Transverse colon (tissue), 4 donors: ENCODE measurements at regions not wholly inside any gene's neighbourhood (a gene's known extent, or its start where the extent isn't known, plus 50 kb on each side); places are given as distances from the start of the nearest gene placed in this dataset.

Experiments
- CTCF ChIP-seq, 5 experiments: fragments of 200-600 bp in 3 of 5; fragments of 450-650 bp in 2 of 5; sonication (generic) in 3 of 5; IDR thresholded peaks; 1 replicate in 2 of 5; 2 replicates in 3 of 5; pipeline ENCODE4 v1.5.1; 2016 to 2017; ENCODE audit warnings: antibody characterized with exemption in 5 of 5, inconsistent platforms in 3 of 5, mild to moderate bottlenecking in 2 of 5, moderate library complexity in 1 of 5
- POLR2A ChIP-seq: fragments of 450-650 bp; IDR thresholded peaks from one replicate; pipeline ENCODE4 v1.6.1; 2016; ENCODE audit warnings: antibody characterized with exemption, mild to moderate bottlenecking, moderate library complexity
- POLR2AphosphoS5 ChIP-seq, 3 donors: sonication (generic); formaldehyde crosslinking; IDR thresholded peaks; one replicate each; pipeline ENCODE4 v1.6.1; 2016; ENCODE audit warnings: antibody characterized with exemption in 3 of 3

GRCh38 chr9:97756991-97757390 is 59.9 kb upstream of the XPA start:
- TF ChIP-seq CTCF (IDR thresholded peaks at IDR 0.05) (no peak), POLR2A (no peak), POLR2AphosphoS5 (IDR thresholded peaks at IDR 0.05) (no peak)
